Fibroblast of lung (primary cell): ENCODE measurements at regions not wholly inside any gene's neighbourhood (a gene's known extent, or its start where the extent isn't known, plus 50 kb on each side); places are given as distances from the start of the nearest gene placed in this dataset.

Experiments
- EZH2 ChIP-seq: IDR thresholded peaks from 2 replicates; pipeline ENCODE4 v1.5.1; 2012; ENCODE audit warnings: low read length, control low read depth, mild to moderate bottlenecking; ENCODE audit errors: missing control alignments
- TF ChIP-seq, protein P1 (sequence below), 2 donors: IDR thresholded peaks in 1 of 2; conservative IDR thresholded peaks in 1 of 2; 1 replicate in 1 of 2; 2 replicates in 1 of 2; pipeline ENCODE4 v1.5.1; 2011 to 2012; ENCODE audit warnings: low read length in 2 of 2, control low read depth in 1 of 2, inconsistent platforms in 1 of 2, low read depth in 1 of 2, mild to moderate bottlenecking in 1 of 2

GRCh38 chr1:105437847-105438246 lies 1618.6 kb upstream of the PRMT6 start:
- TF ChIP-seq, protein P1, sequence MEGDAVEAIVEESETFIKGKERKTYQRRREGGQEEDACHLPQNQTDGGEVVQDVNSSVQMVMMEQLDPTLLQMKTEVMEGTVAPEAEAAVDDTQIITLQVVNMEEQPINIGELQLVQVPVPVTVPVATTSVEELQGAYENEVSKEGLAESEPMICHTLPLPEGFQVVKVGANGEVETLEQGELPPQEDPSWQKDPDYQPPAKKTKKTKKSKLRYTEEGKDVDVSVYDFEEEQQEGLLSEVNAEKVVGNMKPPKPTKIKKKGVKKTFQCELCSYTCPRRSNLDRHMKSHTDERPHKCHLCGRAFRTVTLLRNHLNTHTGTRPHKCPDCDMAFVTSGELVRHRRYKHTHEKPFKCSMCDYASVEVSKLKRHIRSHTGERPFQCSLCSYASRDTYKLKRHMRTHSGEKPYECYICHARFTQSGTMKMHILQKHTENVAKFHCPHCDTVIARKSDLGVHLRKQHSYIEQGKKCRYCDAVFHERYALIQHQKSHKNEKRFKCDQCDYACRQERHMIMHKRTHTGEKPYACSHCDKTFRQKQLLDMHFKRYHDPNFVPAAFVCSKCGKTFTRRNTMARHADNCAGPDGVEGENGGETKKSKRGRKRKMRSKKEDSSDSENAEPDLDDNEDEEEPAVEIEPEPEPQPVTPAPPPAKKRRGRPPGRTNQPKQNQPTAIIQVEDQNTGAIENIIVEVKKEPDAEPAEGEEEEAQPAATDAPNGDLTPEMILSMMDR (conservative IDR thresholded peaks at IDR 0.05 in 1 of 2, IDR thresholded peaks at IDR 0.05 in 1 of 2; ENCODE audit: low read depth in 1 of 2, low read length in 2 of 2) = no peak
- no peak for TF ChIP-seq EZH2
